ENCODE measurements at regions not wholly inside any gene's neighbourhood (a gene's known extent, or its start where the extent isn't known, plus 50 kb on each side); places are given as distances from the start of the nearest gene placed in this dataset.

GRCh38 chr2:105617631-105618350, 126.9 kb upstream of the NCK2 start:
- peaks cover 5% of the 10 kb centered on the region for H3K4me1 Mint-ChIP-seq (ENCODE audit: low read depth)
- H3K27ac Mint-ChIP-seq = no peak overlapping the region
- no peak for DNase-seq
- ChIA-PET CTCF (no interaction called here), POLR2A (interaction anchor here (1.3 kb wide), 1 partner anchor 19 kb away, joined by 3 read pairs; no protein-coding TSS in a partner anchor)
- H3K4me3 Mint-ChIP-seq = no peak overlapping the region
- H3K27me3 Mint-ChIP-seq = no peaks in the 10 kb centered on the region
- ATAC-seq = no peak
- intact Hi-C loops (cut with micrococcal nuclease) = no loop called here
- no peaks in the 10 kb centered on the region for H3K9me3 Mint-ChIP-seq
- no peaks in the 10 kb centered on the region for H3K36me3 Mint-ChIP-seq (ENCODE audit: low read depth)
- TF ChIP-seq CTCF (IDR thresholded peaks at IDR 0.05) = no peak

- Mint-ChIP-seq H3K27me3 (no peaks in the 10 kb centered on the region), H3K27ac (no peak overlapping the region), H3K36me3 (ENCODE audit: low read depth) (no peaks in the 10 kb centered on the region), H3K4me3 (no peak overlapping the region), H3K9me3 (no peaks in the 10 kb centered on the region), H3K4me1 (ENCODE audit: low read depth) (peaks cover 5% of the 10 kb centered on the region)
- DNase-seq = no peak
- ChIA-PET CTCF (no interaction called here), POLR2A (no interaction called here)
- no peak for TF ChIP-seq CTCF (IDR thresholded peaks at IDR 0.05)
- intact Hi-C loops (cut with micrococcal nuclease) = no loop called here
- ATAC-seq = no peak
Measured at GRCh38 chr2:105615305-105615704, 129.4 kb upstream of the NCK2 start.

GRCh38 chr2:105611811-105612424, 132.8 kb upstream of the NCK2 start:
- no peak overlapping the region for H3K4me3 Mint-ChIP-seq
- ATAC-seq = no peak

GRCh38 chr2:105611333-105611637, 133.4 kb upstream of the NCK2 start:
- H3K4me1 Mint-ChIP-seq (ENCODE audit: low read depth) = no peaks in the 10 kb centered on the region

More at GRCh38 chr2:105611811-105612424, 132.8 kb upstream of the NCK2 start:
- H3K9me3 Mint-ChIP-seq = no peaks in the 10 kb centered on the region
- no peak for DNase-seq
- H3K27ac Mint-ChIP-seq = no peak overlapping the region
- no peaks in the 10 kb centered on the region for H3K27me3 Mint-ChIP-seq
- no peaks in the 10 kb centered on the region for H3K36me3 Mint-ChIP-seq (ENCODE audit: low read depth)
- ChIA-PET POLR2A (interaction anchor here (1.0 kb wide), 1 partner anchor 51 kb away, joined by 3 read pairs; no protein-coding TSS in a partner anchor), CTCF (no interaction called here)
- no peak for TF ChIP-seq CTCF (IDR thresholded peaks at IDR 0.05)
- H3K4me1 Mint-ChIP-seq (ENCODE audit: low read depth) = no peaks in the 10 kb centered on the region
- intact Hi-C loops (cut with micrococcal nuclease) = no loop called here

More at GRCh38 chr2:105611333-105611637, 133.4 kb upstream of the NCK2 start:
- POLR2A ChIA-PET = no interaction called here
- no peaks in the 10 kb centered on the region for H3K27me3 Mint-ChIP-seq
- no peak for ATAC-seq
- H3K9me3 Mint-ChIP-seq = no peaks in the 10 kb centered on the region
- intact Hi-C loops (cut with micrococcal nuclease) = no loop called here
- no peak overlapping the region for H3K4me3 Mint-ChIP-seq
- no peak for DNase-seq
- H3K27ac Mint-ChIP-seq = no peak overlapping the region
- no peaks in the 10 kb centered on the region for H3K36me3 Mint-ChIP-seq (ENCODE audit: low read depth)
- CTCF ChIA-PET = no interaction called here
- TF ChIP-seq CTCF (IDR thresholded peaks at IDR 0.05) = no peak
